CD8-positive, alpha-beta memory T cell (primary cell): ENCODE measurements at regions not wholly inside any gene's neighbourhood (a gene's known extent, or its start where the extent isn't known, plus 50 kb on each side); places are given as distances from the start of the nearest gene placed in this dataset.

Source experiments
- CTCF ChIA-PET: fragments of 350-600 bp; sonication (Branson Sonifier 250); formaldehyde crosslinking; loops from one replicate; lab custom pipeline; 2021; ENCODE audit warnings: antibody characterized with exemption; lab: Charles Lee
- POLR2A ChIA-PET: fragments of 350-600 bp; sonication (Branson Sonifier 250); formaldehyde crosslinking; loops from one replicate; lab custom pipeline; 2021; ENCODE audit warnings: antibody characterized with exemption; lab: Charles Lee
- DNase-seq, 5 donors: peaks; one replicate each; pipeline versions ENCODE4 v3.0.0 to v3.0.0-alpha.2; 2020 to 2022; ENCODE audit warnings: mixed read lengths in 1 of 5
- H3K27ac ChIP-seq: one replicate; pipeline ENCODE4 v1.7.0; 2013; ENCODE audit warnings: low read depth, mild to moderate bottlenecking, low read length, moderate library complexity
- H3K27me3 ChIP-seq: 2 replicates; pipeline ENCODE4 v1.7.0; 2013; ENCODE audit warnings: low read length, mild to moderate bottlenecking; ENCODE audit not compliant: insufficient read depth, poor library complexity, severe bottlenecking
- H3K36me3 ChIP-seq: 2 replicates; pipeline ENCODE4 v1.7.0; 2013; ENCODE audit warnings: mild to moderate bottlenecking, low read length, moderate library complexity; ENCODE audit not compliant: insufficient read depth
- H3K4me1 ChIP-seq: 2 replicates; pipeline ENCODE4 v1.7.0; 2013; ENCODE audit warnings: mild to moderate bottlenecking, low read length, moderate library complexity; ENCODE audit not compliant: insufficient read depth
- H3K4me3 ChIP-seq: 2 replicates; pipeline ENCODE4 v1.7.0; 2013; ENCODE audit warnings: mild to moderate bottlenecking, low read length
- H3K9me3 ChIP-seq: 2 replicates; pipeline ENCODE4 v1.7.0; 2013; ENCODE audit warnings: mild to moderate bottlenecking, low read length
- H3K27ac Mint-ChIP-seq, 8 donors: one replicate each; pipeline ENCODE4 v1.8.0; 2020 to 2021; ENCODE audit warnings: mixed read lengths in 8 of 8, mild to moderate bottlenecking in 6 of 8, inconsistent platforms in 3 of 8, moderate library complexity in 3 of 8
- H3K27me3 Mint-ChIP-seq, 2 donors: one replicate each; pipeline ENCODE4 v1.8.0; 2020 to 2021; ENCODE audit warnings: mixed read lengths in 2 of 2, mild to moderate bottlenecking in 1 of 2, moderate library complexity in 1 of 2
- H3K36me3 Mint-ChIP-seq, 3 donors: one replicate each; pipeline ENCODE4 v1.8.0; 2020 to 2021; ENCODE audit warnings: mixed read lengths in 3 of 3, inconsistent platforms in 1 of 3, mild to moderate bottlenecking in 1 of 3
- H3K4me1 Mint-ChIP-seq, 3 donors: one replicate each; pipeline ENCODE4 v1.8.0; 2020 to 2021; ENCODE audit warnings: mixed read lengths in 3 of 3, inconsistent platforms in 1 of 3, mild to moderate bottlenecking in 1 of 3
- H3K4me3 Mint-ChIP-seq, 7 donors: one replicate each; pipeline ENCODE4 v1.8.0; 2020 to 2021; ENCODE audit warnings: mixed read lengths in 7 of 7, mild to moderate bottlenecking in 6 of 7, moderate library complexity in 4 of 7, inconsistent platforms in 2 of 7
- H3K9me3 Mint-ChIP-seq, 5 donors: one replicate each; pipeline ENCODE4 v1.8.0; 2020 to 2022; ENCODE audit warnings: mixed read lengths in 5 of 5, mild to moderate bottlenecking in 3 of 5, moderate library complexity in 2 of 5, inconsistent platforms in 1 of 5

DNA sequence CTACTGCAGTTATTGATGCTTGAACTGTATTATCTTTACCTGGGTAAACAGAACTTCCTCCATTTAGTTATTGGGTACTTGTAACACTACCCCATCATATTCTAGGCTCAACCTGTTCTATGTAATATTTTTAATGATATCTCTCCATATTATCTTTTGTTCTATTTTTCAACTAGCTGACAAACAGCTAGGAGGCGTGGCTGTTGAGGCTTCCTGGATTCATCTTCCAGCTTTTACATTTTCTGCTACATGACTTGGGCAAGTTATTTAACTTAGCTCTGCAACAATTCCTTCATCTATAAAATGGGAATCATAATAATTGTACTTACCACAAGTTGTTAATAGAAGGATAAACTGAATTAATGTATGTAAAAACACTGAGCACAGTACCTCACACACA lies 349.3 kb downstream of the PTTG2 start:
- POLR2A ChIA-PET, result interaction anchor here (1.6 kb wide), 1 partner anchor 10 kb away, joined by 11 read pairs; no protein-coding TSS in a partner anchor
- H3K27ac ChIP-seq, result no peak overlapping the region
- Mint-ChIP-seq H3K27me3 (no peaks in the 10 kb centered on the region), H3K27ac (peak overlapping the region in 3 of 8 donors; percentile 9 to 46 (median 17)), H3K36me3 (peaks cover 0 to 2% (median 0%) of the 10 kb centered on the region in 3 donors), H3K9me3 (no peaks in the 10 kb centered on the region), H3K4me3 (peak overlapping the region in 2 of 7 donors; percentile 3 to 23), H3K4me1 (peaks cover 53 to 78% (median 70%) of the 10 kb centered on the region in 3 donors)
- DNase-seq, result no peak
- H3K4me1 ChIP-seq, result peaks cover 47% of the 10 kb centered on the region
- H3K27me3 ChIP-seq, result no peaks in the 10 kb centered on the region
- no peaks in the 10 kb centered on the region for H3K9me3 ChIP-seq
- H3K4me3 ChIP-seq, result no peak overlapping the region
- CTCF ChIA-PET, result interaction anchor here (1.6 to 3.5 kb wide), 3 partner anchors 10 to 359 kb away, joined by 6 to 33 read pairs (median 22); no protein-coding TSS in a partner anchor
- H3K36me3 ChIP-seq, result no peaks in the 10 kb centered on the region

DNA sequence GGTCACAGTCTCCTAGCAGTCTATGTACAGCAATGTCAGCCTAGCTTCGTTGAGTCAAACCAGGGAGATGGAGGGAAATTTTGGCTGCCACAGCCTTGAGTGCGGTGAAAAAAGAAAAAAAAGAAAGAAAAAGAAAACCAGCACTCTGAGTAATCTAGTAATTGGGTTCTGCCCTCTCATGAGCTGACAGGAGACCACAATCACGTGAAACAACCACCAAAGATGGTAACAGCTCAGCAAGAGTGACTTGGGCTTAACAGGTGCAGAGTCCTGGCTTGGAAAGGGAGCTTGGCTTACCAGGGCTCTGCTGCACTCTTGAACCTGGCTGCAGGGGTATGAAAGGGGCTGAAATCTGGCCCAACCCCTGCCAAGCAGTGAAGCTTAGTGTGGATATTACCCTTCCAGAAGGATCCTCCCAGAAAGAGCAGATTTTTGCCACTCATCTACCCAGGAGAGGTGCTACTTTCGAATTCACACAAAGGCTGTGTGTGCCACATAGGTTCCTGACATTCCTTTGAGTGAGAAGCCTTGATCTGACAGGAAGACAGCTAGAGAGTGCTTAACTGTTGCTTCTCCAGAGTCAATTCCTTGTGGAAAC lies 350.3 kb downstream of the PTTG2 start:
- Histone ChIP-seq H3K27ac (no peak overlapping the region), H3K36me3 (no peaks in the 10 kb centered on the region), H3K9me3 (no peaks in the 10 kb centered on the region), H3K4me3 (peak overlapping the region; percentile 26), H3K27me3 (no peaks in the 10 kb centered on the region), H3K4me1 (peaks cover 47% of the 10 kb centered on the region)
- CTCF ChIA-PET, result interaction anchor here (0.8 to 3.5 kb wide), 7 partner anchors 9 to 365 kb away, joined by 3 to 33 read pairs (median 6); no protein-coding TSS in a partner anchor
- peak overlapping the region; percentile 80 to 95 (median 90) for H3K27ac Mint-ChIP-seq
- peaks cover 52 to 75% (median 67%) of the 10 kb centered on the region in 3 donors for H3K4me1 Mint-ChIP-seq
- H3K36me3 Mint-ChIP-seq, result peaks cover 0 to 2% (median 0%) of the 10 kb centered on the region in 3 donors
- DNase-seq, result peak; percentile 51 to 87 (median 84)
- peak overlapping the region; percentile 54 to 82 (median 77) for H3K4me3 Mint-ChIP-seq
- no peaks in the 10 kb centered on the region for H3K27me3 Mint-ChIP-seq
- POLR2A ChIA-PET, result interaction anchor here (1.1 to 1.6 kb wide), 2 partner anchors 9 to 344 kb away, joined by 4 to 11 read pairs; no protein-coding TSS in a partner anchor
- no peaks in the 10 kb centered on the region for H3K9me3 Mint-ChIP-seq

DNA sequence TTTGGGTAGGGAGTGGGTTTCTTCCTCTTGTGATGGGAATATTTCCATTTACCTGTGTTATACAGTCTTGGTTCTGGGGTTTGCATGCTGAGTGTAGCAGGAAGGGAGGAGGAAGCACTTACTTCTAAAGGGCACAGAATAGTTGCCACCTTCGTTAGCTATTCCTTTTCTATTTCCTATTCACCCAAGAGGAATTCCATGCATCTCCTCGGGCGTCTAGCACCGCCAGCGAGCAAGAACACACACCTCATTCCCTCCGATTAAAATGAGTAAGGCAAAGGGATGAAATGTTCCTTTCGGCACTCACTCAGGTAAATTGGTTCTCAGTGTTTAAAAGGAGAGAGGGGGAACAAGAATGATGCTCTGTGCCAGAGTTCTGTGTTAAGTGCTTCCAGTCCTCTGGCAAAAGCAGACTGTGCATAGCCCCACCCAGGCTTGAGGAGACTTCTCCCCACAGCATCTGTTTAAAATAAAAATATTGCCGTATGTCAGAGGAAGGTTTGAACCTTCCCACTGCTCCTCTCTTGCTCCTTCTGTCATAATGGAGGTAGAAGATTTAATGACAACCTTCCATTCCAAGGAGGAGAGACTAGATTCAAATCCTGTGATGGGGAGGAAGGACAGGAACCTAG lies 351.4 kb downstream of the PTTG2 start:
- no peak for DNase-seq
- Mint-ChIP-seq H3K27me3 (no peaks in the 10 kb centered on the region), H3K27ac (peak overlapping the region in 7 of 8 donors; percentile 85 to 95 (median 93)), H3K9me3 (no peaks in the 10 kb centered on the region), H3K4me3 (peak overlapping the region in 3 of 7 donors; percentile 2 to 82 (median 79)), H3K36me3 (peaks cover 0 to 2% (median 0%) of the 10 kb centered on the region in 3 donors), H3K4me1 (peaks cover 48 to 67% (median 61%) of the 10 kb centered on the region in 3 donors)
- ChIA-PET POLR2A (no interaction called here), CTCF (interaction anchor here (1.5 to 3.5 kb wide), 4 partner anchors 8 to 364 kb away, joined by 3 to 33 read pairs (median 20); no protein-coding TSS in a partner anchor)
- no peak overlapping the region for H3K27ac ChIP-seq
- peaks cover 46% of the 10 kb centered on the region for H3K4me1 ChIP-seq
- no peaks in the 10 kb centered on the region for H3K9me3 ChIP-seq
- H3K4me3 ChIP-seq, result no peak overlapping the region
- no peaks in the 10 kb centered on the region for H3K27me3 ChIP-seq
- no peaks in the 10 kb centered on the region for H3K36me3 ChIP-seq

DNA sequence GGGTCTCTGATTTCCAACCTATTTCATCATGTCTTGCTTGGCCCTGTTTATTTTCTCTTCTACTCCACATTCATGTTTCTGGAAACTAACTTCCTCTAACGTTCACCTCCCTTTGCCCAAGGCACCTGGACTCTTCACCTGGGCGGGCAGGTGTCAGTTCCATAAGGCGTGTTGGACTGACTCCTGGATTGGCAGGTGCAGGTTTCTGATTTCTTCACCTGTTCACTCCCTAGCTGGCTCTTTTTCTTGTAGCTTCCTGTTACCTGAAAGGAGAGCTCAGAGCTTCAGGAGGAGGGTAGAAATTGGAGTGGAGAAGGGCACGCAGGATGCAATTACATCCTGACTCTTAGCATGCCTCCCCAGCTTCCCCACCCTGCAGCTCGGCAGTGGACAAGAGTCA lies 350.8 kb upstream of the KLF3 start:
- no peaks in the 10 kb centered on the region for H3K27me3 Mint-ChIP-seq
- CTCF ChIA-PET, result no interaction called here

DNA sequence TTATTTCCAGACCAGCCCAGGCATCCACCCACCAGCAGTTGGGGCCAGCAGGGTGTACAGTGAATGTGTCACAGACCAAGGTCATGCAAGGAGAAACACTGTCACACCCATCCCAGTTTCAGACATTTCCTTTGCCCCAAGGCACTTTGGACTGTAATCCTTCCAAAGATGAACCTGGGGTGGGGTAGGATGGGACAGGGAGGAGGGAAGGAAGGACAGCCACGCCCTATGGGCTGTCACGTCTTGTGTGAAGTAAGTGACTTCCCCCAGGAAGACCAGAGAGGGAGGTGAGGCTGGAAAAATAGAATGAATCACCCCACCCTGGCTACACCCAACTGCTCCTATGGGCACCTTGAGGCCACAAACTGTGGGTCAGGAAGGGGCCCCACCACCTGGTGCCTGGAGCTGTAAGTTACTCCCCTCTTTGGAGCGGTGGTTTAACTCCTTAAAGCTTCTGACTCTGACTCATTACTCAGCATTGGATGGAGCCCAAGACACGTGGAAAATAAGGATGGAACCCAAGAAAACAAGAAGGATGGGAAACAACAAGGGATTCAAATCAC lies 349.9 kb upstream of the KLF3 start:
- Mint-ChIP-seq H3K9me3 (no peaks in the 10 kb centered on the region), H3K36me3 (peaks cover 0 to 2% (median 0%) of the 10 kb centered on the region in 3 donors), H3K27me3 (no peaks in the 10 kb centered on the region), H3K27ac (peak overlapping the region in 2 of 8 donors; percentile 16 to 72), H3K4me1 (peaks cover 54 to 70% (median 57%) of the 10 kb centered on the region in 3 donors), H3K4me3 (no peak overlapping the region)
- CTCF ChIA-PET, result interaction anchor here (0.9 to 1.4 kb wide), 2 partner anchors 134 to 360 kb away, joined by 3 read pairs; no protein-coding TSS in a partner anchor
- H3K9me3 ChIP-seq, result no peaks in the 10 kb centered on the region
- H3K4me1 ChIP-seq, result peaks cover 44% of the 10 kb centered on the region
- no peak for DNase-seq
- H3K27me3 ChIP-seq, result no peaks in the 10 kb centered on the region
- POLR2A ChIA-PET, result no interaction called here
- no peak overlapping the region for H3K27ac ChIP-seq
- H3K36me3 ChIP-seq, result no peaks in the 10 kb centered on the region
- H3K4me3 ChIP-seq, result no peak overlapping the region

More for the DNA sequence above, 350.8 kb upstream of the KLF3 start:
- Histone ChIP-seq H3K4me1 (peaks cover 39% of the 10 kb centered on the region), H3K36me3 (no peaks in the 10 kb centered on the region), H3K9me3 (no peaks in the 10 kb centered on the region), H3K4me3 (no peak overlapping the region), H3K27ac (no peak overlapping the region), H3K27me3 (no peaks in the 10 kb centered on the region)
- Mint-ChIP-seq H3K9me3 (no peaks in the 10 kb centered on the region), H3K36me3 (peaks cover 0 to 2% (median 0%) of the 10 kb centered on the region in 3 donors), H3K4me1 (peaks cover 51 to 65% (median 52%) of the 10 kb centered on the region in 3 donors), H3K27ac (peak overlapping the region in 3 of 8 donors; percentile 18 to 34 (median 21)), H3K4me3 (no peak overlapping the region)
- DNase-seq, result no peak
- POLR2A ChIA-PET, result no interaction called here

DNA sequence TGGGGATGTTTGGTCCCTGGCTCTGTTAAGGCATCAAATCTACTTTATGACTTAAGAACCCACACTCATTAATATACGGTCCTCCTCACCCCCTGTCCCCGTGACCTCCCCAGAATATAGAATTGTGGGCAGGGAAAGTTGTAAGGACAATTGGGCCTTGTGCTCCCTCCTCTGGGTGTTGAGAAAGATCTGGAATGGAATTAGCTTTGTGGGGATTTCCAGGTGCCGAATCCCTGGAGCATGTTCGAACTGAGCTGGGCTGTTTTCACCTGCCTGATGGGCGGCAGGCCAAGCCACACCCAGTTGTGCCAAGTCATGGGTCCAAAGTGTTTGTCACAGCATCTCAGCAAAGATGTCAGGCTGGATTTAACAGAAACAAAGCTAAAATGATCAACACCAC lies 349.3 kb upstream of the KLF3 start:
- H3K36me3 Mint-ChIP-seq, result peaks cover 0 to 2% (median 0%) of the 10 kb centered on the region in 3 donors
- CTCF ChIA-PET, result interaction anchor here (0.9 to 1.4 kb wide), 3 partner anchors 9 to 360 kb away, joined by 3 read pairs; no protein-coding TSS in a partner anchor

DNA sequence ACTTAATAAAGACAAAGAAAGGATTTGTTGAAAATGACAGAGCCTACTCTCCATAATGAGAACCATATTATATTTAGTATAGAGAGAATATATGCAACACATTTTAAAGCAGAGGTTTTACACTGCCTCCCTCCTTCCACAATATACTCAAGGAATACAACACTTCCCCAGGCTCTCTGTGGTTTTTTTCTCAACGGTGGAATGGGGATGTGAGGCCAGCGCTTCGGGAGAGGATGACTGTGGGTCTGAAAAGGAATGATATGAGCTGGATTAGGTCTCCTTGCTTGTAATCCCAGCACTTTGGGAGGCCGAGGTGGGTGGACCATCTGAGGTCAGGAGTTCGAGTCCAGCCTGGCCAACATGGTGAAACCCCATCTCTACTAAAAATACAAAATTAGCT lies 348.7 kb upstream of the KLF3 start:
- Histone ChIP-seq H3K4me3 (no peak overlapping the region), H3K4me1 (peaks cover 44% of the 10 kb centered on the region), H3K36me3 (no peaks in the 10 kb centered on the region), H3K9me3 (no peaks in the 10 kb centered on the region), H3K27ac (no peak overlapping the region), H3K27me3 (no peaks in the 10 kb centered on the region)
- H3K9me3 Mint-ChIP-seq, result no peaks in the 10 kb centered on the region
- H3K4me1 Mint-ChIP-seq, result peaks cover 57 to 70% (median 57%) of the 10 kb centered on the region in 3 donors
- DNase-seq, result no peak
- no peak overlapping the region for H3K4me3 Mint-ChIP-seq
- H3K27me3 Mint-ChIP-seq, result no peaks in the 10 kb centered on the region
- no peak overlapping the region for H3K27ac Mint-ChIP-seq
- CTCF ChIA-PET, result interaction anchor here (0.7 to 1.2 kb wide), 2 partner anchors 9 to 136 kb away, joined by 3 read pairs; no protein-coding TSS in a partner anchor
- POLR2A ChIA-PET, result no interaction called here
- peaks cover 0 to 2% (median 0%) of the 10 kb centered on the region in 3 donors for H3K36me3 Mint-ChIP-seq

More for the DNA sequence above, 349.3 kb upstream of the KLF3 start:
- H3K4me1 Mint-ChIP-seq, result peaks cover 56 to 70% (median 57%) of the 10 kb centered on the region in 3 donors
- no peaks in the 10 kb centered on the region for H3K36me3 ChIP-seq
- no peaks in the 10 kb centered on the region for H3K27me3 ChIP-seq
- no peak overlapping the region for H3K4me3 ChIP-seq
- H3K27ac ChIP-seq, result no peak overlapping the region
- H3K27me3 Mint-ChIP-seq, result no peaks in the 10 kb centered on the region
- POLR2A ChIA-PET, result no interaction called here
- DNase-seq, result no peak
- peaks cover 44% of the 10 kb centered on the region for H3K4me1 ChIP-seq
- no peaks in the 10 kb centered on the region for H3K9me3 Mint-ChIP-seq
- H3K4me3 Mint-ChIP-seq, result no peak overlapping the region
- no peaks in the 10 kb centered on the region for H3K9me3 ChIP-seq
- no peak overlapping the region for H3K27ac Mint-ChIP-seq
